ENCODE measurements at regions not wholly inside any gene's neighbourhood (a gene's known extent, or its start where the extent isn't known, plus 50 kb on each side); places are given as distances from the start of the nearest gene placed in this dataset.

DNA sequence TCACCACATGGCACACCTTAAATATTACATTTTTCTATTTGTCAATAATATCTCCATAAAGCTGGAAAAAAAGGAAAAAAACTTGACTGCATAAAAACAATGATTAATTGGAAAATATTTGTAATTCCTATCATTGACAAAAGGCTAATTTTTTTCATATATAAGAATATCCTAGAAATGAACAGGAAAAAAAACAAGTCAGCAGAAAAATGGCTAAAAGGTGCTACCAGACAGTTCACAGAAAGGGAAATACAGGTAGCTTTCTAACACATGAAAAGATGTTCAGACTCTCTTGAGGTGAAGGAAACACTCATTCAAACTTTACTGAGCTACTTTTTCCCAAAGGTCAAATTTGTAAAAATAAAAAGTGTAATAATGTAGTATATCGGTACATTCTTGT lies 104.1 kb upstream of the SCAF8 start:
- TF ChIP-seq, protein P1, sequence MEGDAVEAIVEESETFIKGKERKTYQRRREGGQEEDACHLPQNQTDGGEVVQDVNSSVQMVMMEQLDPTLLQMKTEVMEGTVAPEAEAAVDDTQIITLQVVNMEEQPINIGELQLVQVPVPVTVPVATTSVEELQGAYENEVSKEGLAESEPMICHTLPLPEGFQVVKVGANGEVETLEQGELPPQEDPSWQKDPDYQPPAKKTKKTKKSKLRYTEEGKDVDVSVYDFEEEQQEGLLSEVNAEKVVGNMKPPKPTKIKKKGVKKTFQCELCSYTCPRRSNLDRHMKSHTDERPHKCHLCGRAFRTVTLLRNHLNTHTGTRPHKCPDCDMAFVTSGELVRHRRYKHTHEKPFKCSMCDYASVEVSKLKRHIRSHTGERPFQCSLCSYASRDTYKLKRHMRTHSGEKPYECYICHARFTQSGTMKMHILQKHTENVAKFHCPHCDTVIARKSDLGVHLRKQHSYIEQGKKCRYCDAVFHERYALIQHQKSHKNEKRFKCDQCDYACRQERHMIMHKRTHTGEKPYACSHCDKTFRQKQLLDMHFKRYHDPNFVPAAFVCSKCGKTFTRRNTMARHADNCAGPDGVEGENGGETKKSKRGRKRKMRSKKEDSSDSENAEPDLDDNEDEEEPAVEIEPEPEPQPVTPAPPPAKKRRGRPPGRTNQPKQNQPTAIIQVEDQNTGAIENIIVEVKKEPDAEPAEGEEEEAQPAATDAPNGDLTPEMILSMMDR (conservative IDR thresholded peaks at IDR 0.05; ENCODE audit: low read depth, low read length), result no peak
- TF ChIP-seq EZH2 (IDR thresholded peaks at IDR 0.05; ENCODE audit: low read length, unreplicated experiment), result no peak
- no peak for TF ChIP-seq EZH2phosphoT487 (IDR thresholded peaks at IDR 0.05; ENCODE audit: borderline replicate concordance, low read length)
